HG03432 (cell line): ENCODE measurements at regions not wholly inside any gene's neighbourhood (a gene's known extent, or its start where the extent isn't known, plus 50 kb on each side); places are given as distances from the start of the nearest gene placed in this dataset.
"Not testable (repeated sequence)": the region's sequence is repeated elsewhere in the genome, so short reads cannot be mapped to it uniquely, and the experiment has no call there.

Experiments
- ATAC-seq: cut with Tn5 transposase; IDR thresholded peaks from one replicate; pipeline ENCODE4 v1.9.1; 2021; ENCODE audit warnings: mild to moderate bottlenecking, moderate library complexity; ENCODE audit not compliant: unreplicated experiment

- ATAC-seq: no peak
These were observed 816.8 kb downstream of the BRD1 start for GRCh38 chr22:49010901-49011300.

GRCh38 chr22:49010070-49010863, 817.4 kb downstream of the BRD1 start:
- no peak for ATAC-seq

DNA sequence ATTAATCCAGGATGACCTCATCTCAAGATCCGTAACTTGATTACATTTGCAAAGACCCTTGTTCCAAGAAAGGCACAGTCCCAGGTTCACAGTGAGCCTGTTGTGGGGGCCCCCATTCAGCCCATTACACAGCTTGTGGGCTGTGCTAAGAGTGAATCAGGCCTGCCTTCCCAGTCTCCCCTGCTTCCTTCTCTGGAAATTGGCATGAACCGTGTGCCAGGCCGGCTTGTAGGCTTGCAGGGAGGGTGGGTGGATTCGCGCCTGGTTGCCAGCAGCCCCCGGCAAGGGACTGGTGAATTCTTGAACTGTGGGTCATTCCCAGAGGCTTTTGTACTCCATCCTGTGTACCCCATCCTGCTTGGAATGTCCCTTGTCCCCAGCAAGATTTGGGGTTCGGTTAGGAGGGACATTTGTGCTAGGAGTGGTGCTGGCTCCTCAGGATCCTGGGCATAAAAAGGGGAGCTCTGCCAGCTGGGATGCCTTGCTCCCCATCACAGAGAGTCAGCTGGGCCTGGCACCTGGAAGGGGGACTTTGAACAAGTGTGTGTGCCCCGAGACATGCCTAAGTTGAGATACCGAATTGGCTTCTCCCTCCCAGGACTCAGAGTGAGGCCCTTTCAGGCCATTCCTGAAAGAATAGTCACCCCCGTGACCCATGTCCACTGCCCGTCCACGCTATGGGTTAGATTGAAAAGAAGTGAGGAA, 818.2 kb downstream of the BRD1 start:
- ATAC-seq: no peak

GRCh38 chr22:49008682-49009235, 818.9 kb downstream of the BRD1 start:
- no peak for ATAC-seq

DNA sequence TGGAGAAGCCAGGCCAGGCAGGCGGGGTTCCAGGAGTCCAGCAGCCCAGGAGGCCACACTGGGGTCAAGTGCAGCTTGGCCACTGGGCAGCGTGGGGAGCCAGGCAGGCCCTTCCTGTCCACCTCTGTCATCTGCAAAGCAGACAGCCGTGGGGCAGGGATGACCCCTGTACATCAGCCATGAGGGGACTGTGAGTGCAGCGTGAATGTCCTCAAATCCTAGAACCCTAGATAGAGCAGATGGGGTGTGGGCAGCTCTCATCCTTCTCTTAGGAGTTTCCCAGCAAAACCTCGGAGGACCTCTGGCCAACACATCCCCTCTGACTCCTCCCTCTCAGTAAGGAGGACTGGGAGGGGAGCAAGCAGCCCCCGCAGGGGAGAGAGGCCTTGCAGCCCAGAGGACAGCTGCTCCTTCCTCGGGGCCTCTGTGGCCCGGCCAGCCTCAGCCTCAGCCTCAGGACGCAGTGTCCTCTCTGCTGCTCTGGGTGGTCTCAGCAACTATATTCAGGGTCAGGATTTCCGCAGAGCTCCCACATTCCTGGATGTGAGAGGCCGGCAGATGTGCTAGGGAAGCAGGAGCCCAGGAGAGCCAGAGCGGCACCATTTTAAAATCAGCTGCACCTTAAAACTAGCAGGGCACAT, 820.5 kb downstream of the BRD1 start:
- no peak for ATAC-seq

DNA sequence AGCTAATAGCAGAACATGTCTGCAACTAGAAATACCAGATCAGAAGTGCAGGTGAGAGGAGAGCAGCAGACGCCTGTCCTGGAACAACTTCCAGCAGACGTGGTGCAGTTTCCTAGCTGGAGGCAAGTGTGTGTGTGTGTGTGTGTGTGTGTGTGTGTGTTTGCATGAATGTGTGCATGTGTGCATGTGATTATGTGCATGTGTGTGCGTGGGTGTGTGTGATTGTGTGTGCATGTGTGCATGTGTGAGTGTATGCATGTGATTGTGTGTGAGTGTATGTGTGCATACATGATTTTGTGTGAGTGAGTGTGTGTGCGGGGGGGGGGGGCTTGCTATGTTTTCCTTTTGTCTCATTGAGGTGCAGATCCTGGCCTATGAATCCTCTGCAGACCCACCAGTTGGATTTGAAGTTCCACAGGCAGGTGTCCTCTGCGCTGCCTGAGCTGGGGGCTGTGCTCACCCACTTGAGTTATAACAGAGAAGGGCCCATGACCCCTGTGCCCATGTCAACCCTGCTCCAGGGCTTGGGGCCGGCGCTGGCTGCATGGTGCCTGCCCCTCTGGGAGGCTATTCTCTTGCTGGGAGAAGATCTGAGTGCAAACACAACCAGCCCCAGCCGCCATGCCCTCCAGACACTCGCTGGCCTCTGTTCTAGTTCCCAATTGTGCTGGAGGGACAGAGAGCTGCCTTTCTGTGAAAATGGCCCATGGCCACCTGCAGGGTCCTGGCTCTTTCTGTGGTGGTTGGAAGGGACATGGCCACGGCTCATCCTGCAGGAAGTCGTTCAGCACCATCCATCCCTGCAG, 821.3 kb downstream of the BRD1 start:
- no peak for ATAC-seq

- no peak for ATAC-seq
These were observed 822.1 kb downstream of the BRD1 start for GRCh38 chr22:49005557-49005956.

DNA sequence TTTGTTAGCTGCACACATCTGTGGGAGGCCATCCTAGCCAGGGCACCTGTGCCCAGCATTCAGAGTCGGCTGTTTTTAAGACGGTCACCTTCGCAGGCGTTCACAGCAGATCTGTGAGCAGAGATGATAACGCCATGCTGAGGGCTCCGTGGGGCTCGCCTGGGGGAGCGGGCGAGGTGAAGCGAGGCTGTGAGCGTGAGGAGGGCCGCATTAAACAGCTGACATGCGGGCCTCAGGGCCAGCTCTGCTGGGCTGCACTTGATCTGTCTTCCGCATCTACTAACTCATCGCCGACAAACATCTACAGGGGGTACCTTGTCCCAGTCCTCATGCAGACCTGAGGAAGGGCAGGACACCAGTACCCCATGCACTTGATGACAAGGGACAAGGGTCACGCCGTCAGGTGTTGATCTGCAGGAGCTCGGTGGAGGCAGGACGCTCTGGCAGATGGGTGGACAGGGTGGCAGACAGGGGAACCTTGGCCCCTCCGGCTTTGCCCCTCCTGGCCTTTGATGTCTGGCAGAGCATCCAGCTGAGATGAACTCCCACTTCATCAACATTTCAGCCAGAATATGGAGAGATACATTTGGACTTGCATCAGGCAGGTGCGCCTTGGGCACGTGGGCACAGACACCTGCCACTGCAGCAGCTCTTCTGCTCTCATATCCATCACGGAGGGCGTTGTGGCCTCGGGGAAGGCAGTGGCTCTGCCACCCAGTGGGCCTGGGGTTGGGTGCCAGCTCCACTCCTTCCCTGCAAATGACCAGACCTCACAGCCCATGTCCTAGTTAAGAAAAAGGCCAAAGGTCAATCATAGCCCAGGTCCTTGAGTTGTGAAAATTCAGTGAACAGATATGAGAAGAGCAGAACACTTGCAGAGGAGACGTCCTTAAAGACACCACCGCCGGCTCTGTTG, 822.9 kb downstream of the BRD1 start:
- ATAC-seq: no peak

GRCh38 chr22:48997605-48998004, 830.1 kb downstream of the BRD1 start:
- ATAC-seq: not testable (repeated sequence)

DNA sequence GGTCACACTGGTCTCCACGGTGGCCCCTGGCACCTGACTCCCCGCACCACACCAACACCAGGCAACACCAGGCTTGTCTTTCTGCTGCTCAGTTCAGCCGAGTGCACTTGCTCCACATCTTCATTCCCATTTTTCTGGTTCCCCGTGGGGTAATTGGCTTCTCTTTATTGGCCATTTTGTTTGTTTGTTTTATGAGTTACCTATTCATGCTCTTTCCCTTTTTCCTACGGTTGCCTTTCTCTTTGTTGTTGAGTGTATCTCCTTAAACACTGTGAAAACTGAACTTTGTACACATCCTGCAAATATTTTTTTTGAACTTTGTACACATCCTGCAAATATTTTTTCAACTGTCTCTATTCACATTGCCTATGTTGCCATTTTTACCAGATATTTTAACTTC, 834.0 kb downstream of the BRD1 start:
- ATAC-seq: no peak

- ATAC-seq: no peak
These were observed 843.0 kb downstream of the BRD1 start for GRCh38 chr22:48984639-48985038.

- ATAC-seq: no peak
These were observed 845.3 kb downstream of the BRD1 start for GRCh38 chr22:48982321-48982905.

DNA sequence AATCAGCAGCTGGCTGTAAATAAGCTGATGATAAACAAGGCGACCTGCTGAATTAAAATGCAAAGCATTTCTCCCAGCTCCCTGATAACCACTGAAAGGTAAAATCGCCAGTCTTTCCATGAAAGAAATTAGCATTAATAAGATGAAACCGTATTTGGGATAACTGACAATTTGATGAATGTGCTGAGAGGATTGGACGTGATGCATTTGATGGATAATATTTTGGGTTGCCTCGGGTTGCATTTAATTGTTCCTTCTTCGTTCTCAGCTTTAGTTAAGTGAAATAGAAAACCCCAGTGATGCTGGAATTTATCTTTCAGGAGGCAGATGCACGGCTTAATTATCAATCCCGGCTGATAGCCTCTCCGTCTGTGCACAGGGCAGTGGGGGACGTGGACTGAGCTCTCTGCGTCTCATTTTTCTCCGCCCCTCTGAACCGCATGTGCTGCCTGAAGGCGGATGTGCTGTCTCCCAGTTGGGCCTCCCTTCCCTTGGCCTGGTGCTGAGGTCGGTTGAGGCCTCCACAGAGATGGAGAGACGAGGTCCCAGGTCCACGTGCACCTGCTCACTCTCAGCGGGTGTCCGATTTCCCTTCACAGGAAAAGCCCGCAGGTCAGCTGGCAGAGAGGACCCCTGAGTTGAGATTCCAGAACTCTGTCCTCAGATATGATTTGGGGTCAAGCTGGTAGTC, 846.2 kb downstream of the BRD1 start:
- no peak for ATAC-seq

DNA sequence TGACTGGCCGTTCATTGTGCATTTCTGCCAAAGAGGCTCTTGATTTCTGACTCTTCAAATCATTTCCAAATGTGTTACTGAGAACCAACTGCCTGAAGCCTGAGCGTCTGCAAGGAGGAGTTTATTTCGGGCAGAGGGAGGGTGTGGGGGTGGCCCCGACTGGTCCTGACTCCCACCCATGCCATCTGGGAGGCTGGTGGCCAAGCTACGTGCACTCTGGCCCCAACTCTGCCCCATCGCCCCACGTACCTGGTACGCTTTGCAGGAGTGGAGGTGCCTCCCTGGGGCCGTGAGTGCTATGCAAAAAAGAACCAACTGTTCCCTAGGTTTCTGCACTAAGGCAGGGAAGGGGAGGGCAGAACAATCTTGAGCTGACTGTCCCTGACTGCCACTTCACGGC, 846.8 kb downstream of the BRD1 start:
- ATAC-seq: no peak

GRCh38 chr22:48980409-48980808, 847.3 kb downstream of the BRD1 start:
- no peak for ATAC-seq

GRCh38 chr22:48979482-48979881, 848.2 kb downstream of the BRD1 start:
- no peak for ATAC-seq

DNA sequence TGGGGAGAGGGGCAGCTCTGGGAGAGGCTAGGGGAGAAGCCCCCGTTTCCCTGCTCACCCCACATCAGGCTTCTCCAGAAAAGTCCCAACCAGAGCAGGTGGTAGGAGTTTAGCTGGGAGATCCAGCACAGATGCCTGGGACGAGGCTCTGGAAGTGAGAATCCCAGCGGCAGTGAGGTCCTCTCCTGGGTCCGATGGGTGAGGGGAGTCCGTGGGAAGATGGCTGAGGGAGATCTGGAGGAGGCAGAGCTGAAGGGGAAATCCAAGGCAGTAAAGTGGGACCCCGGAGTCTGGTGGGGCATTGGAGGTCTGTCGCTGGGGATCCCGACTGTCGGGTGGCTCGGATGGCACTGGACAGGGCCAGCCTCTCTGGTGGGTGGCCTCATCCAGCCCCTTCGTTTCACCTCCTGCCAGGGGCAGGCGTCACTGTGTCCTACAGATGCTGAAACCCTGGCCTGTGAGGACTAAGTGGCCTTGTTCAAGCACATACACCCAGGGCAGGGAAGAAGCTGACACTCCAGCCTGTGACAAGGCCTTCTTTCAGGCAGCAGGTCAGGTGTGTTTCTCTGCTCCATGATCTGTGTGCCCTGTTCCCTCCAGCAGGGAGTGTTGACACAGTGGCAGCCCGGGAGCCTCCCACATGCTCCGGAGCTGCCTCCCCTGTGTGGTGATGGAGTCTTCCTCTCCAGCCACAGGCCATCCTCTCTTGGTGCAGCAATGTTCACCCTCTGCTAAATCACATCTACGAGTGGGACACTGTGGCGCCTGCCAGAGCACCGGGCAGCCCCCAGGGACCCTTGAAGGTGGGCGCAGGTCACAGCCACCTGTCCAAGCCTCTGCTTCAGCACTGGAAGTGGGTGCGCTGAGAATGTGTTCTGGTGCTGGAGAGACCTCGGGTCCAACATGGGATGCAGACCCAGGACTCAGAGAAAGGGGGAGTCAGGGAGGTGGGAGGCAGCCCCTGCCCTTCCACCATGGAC, 850.8 kb downstream of the BRD1 start:
- no peak for ATAC-seq

- no peak for ATAC-seq
These were observed 851.8 kb downstream of the BRD1 start for GRCh38 chr22:48975886-48976285.
